Effector memory CD4-positive, alpha-beta T cell (primary cell): ENCODE measurements at regions not wholly inside any gene's neighbourhood (a gene's known extent, or its start where the extent isn't known, plus 50 kb on each side); places are given as distances from the start of the nearest gene placed in this dataset.
"Not testable (repeated sequence)": the region's sequence is repeated elsewhere in the genome, so short reads cannot be mapped to it uniquely, and the experiment has no call there.

Experiments
- DNase-seq, 3 donors: peaks; one replicate each; pipeline ENCODE4 v3.0.0-alpha.2; 2020
- H3K27ac ChIP-seq: 2 replicates; pipeline ENCODE4 v1.7.0; 2013; ENCODE audit warnings: mild to moderate bottlenecking, low read length, moderate library complexity; ENCODE audit not compliant: insufficient read depth, poor library complexity, severe bottlenecking
- H3K27me3 ChIP-seq: replicated peaks from 2 replicates; pipeline ENCODE4 v1.7.0; 2013; ENCODE audit warnings: mild to moderate bottlenecking, low read length; ENCODE audit not compliant: insufficient read depth, control insufficient read depth, poor library complexity, severe bottlenecking
- H3K36me3 ChIP-seq: 2 replicates; pipeline ENCODE4 v1.7.0; 2013; ENCODE audit warnings: mild to moderate bottlenecking, low read length, moderate library complexity; ENCODE audit not compliant: control insufficient read depth, insufficient read depth
- H3K4me1 ChIP-seq: 2 replicates; pipeline ENCODE4 v1.7.0; 2013; ENCODE audit warnings: low read length, mild to moderate bottlenecking; ENCODE audit not compliant: control insufficient read depth, insufficient read depth, poor library complexity, severe bottlenecking
- H3K4me3 ChIP-seq: 2 replicates; pipeline ENCODE4 v1.7.0; 2013; ENCODE audit warnings: low read length, low read depth, mild to moderate bottlenecking; ENCODE audit not compliant: insufficient read depth, poor library complexity, severe bottlenecking
- H3K9me3 ChIP-seq: 2 replicates; pipeline ENCODE4 v1.7.0; 2013; ENCODE audit warnings: mild to moderate bottlenecking, low read length, moderate library complexity; ENCODE audit not compliant: control insufficient read depth

GRCh38 chr3:187871848-187872247 is 126.6 kb upstream of the BCL6 start:
- Histone ChIP-seq H3K36me3 (no peaks in the 10 kb centered on the region), H3K27me3 (no peaks in the 10 kb centered on the region), H3K27ac (no peak overlapping the region), H3K4me1 (no peaks in the 10 kb centered on the region), H3K9me3 (no peaks in the 10 kb centered on the region), H3K4me3 (no peak overlapping the region)
- no peak for DNase-seq

GRCh38 chr3:187873843-187874242 is 128.6 kb upstream of the BCL6 start:
- Histone ChIP-seq H3K27me3 (no peaks in the 10 kb centered on the region), H3K36me3 (no peaks in the 10 kb centered on the region), H3K4me1 (no peaks in the 10 kb centered on the region), H3K27ac (no peak overlapping the region), H3K9me3 (no peaks in the 10 kb centered on the region), H3K4me3 (no peak overlapping the region)
- DNase-seq, result no peak

DNA sequence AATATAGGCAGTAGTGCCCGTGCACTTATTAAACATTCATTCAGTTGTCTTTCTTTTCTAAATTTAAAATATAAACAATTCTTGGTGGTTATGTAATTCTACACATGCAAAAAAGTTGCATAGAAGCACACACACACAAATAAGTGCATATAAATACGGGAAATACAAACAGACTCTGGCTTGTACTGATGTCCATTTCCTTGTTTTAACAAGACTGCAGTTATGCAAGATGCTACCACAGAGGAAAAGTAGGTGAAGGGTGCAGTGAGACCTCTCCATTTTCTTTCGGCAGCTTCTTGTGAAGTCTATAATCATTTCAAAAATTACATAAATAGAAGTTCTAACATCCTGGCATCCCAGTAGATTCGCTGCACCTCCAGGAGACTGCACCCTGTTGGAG is 130.6 kb upstream of the BCL6 start:
- no peaks in the 10 kb centered on the region for H3K27me3 ChIP-seq
- no peaks in the 10 kb centered on the region for H3K4me1 ChIP-seq
- H3K36me3 ChIP-seq, result no peaks in the 10 kb centered on the region
- H3K4me3 ChIP-seq, result no peak overlapping the region
- H3K27ac ChIP-seq, result no peak overlapping the region
- no peaks in the 10 kb centered on the region for H3K9me3 ChIP-seq
- DNase-seq, result no peak

DNA sequence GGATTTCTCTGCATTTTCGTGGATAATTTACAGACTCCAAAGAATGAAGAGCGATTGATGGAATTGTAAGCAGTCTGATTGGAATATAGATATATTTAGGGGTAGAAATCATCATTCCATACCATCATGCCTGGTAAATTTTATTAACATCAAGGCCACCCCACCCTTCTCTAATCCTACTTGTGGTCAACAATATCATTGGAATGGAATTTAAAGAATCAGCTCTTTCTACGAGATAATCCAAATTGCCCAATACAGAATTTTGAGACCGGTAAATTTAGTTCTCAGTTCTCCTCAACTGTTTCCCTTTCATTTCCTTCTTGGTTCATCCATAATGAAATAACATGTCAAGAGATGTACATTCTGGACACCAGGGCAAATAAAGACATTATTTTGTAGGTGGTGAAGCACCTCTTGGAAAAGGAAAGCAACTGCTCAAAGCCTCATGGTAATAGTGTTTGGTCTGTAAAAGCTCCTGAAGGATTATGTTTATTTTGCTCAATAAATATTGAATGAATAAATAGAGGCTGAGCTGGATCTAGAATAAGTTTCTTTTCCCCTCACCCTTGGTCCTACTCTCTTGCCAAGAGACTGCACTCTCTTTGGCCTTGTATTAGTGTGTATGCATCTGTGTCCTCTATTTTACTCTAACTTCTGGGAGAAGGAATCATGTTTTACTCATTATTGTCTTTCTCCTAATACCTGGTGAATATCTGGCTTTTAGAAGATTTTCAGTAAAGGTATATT is 133.7 kb upstream of the BCL6 start:
- H3K9me3 ChIP-seq, result no peaks in the 10 kb centered on the region
- H3K36me3 ChIP-seq, result no peaks in the 10 kb centered on the region
- H3K27ac ChIP-seq, result no peak overlapping the region
- no peaks in the 10 kb centered on the region for H3K4me1 ChIP-seq
- no peak overlapping the region for H3K4me3 ChIP-seq
- no peaks in the 10 kb centered on the region for H3K27me3 ChIP-seq
- no peak for DNase-seq

DNA sequence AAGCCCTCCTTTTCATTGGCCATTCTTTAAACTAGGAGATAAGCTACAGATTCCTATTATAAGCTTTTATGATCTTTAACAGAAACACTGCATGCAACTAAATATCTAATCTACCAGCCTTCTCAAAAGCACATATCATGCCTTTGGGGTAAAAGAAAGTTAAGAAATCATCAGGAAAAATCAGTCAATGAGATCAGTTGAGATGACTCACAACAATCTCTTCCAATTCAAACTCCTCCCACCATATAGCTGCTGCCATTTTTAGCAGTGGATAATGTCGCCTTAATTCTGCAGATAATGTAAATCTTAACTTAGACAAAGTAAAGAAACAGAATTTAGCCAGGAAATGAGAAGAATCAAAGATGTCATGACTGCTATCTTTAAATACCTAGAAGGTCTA is 135.2 kb upstream of the BCL6 start:
- no peaks in the 10 kb centered on the region for H3K36me3 ChIP-seq
- H3K4me3 ChIP-seq, result no peak overlapping the region
- H3K27me3 ChIP-seq, result no peaks in the 10 kb centered on the region
- H3K9me3 ChIP-seq, result no peaks in the 10 kb centered on the region
- H3K4me1 ChIP-seq, result no peaks in the 10 kb centered on the region
- H3K27ac ChIP-seq, result no peak overlapping the region
- DNase-seq, result no peak

GRCh38 chr3:187880851-187881250 is 135.6 kb upstream of the BCL6 start:
- Histone ChIP-seq H3K27me3 (no peaks in the 10 kb centered on the region), H3K27ac (no peak overlapping the region), H3K36me3 (no peaks in the 10 kb centered on the region), H3K4me3 (no peak overlapping the region), H3K4me1 (no peaks in the 10 kb centered on the region), H3K9me3 (no peaks in the 10 kb centered on the region)
- no peak for DNase-seq

- no peak overlapping the region for H3K27ac ChIP-seq
- no peaks in the 10 kb centered on the region for H3K9me3 ChIP-seq
- no peak for DNase-seq
- H3K27me3 ChIP-seq, result no peaks in the 10 kb centered on the region
- H3K36me3 ChIP-seq, result no peaks in the 10 kb centered on the region
- no peak overlapping the region for H3K4me3 ChIP-seq
- no peaks in the 10 kb centered on the region for H3K4me1 ChIP-seq
Observed at GRCh38 chr3:187888701-187889100, 143.4 kb upstream of the BCL6 start.

GRCh38 chr3:187889106-187889505 is 143.8 kb upstream of the BCL6 start:
- DNase-seq, result no peak
- H3K36me3 ChIP-seq, result no peaks in the 10 kb centered on the region

DNA sequence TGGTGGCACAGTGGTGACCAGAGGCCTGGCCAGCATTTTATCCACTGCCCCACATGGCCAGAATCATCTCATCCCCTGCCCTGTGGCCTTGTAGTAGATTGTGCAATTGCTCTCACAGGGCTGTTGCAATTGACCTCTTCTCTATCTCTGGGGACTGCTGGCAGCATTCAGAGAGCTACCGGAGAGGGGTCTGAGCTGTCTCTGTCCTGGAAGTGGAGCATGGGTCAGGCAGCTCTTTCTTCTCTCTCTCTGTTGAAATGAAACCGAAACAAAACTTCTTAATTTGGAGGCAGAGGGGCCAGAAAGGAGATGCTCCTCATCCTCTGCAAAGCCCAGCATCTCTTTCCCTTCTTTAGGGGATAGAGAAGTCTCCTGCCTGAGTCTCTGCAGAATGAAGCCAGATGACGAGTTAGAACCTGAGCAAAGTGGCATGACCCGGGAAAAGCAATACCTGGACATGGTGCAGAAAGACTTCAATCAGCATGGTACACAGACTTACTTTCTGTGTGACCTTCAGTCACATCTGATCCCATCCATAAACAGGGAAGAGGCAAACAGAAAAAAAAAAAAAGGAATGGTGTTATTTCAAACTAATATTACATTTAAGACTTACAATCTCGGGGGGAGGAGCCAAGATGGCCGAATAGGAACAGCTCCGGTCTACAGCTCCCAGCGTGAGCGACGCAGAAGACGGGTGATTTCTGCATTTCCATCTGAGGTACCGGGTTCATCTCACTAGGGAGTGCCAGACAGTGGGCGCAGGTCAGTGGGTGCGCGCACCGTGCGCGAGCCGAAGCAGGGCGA is 144.5 kb upstream of the BCL6 start:
- no peak for DNase-seq

More at GRCh38 chr3:187889106-187889505, 143.8 kb upstream of the BCL6 start:
- Histone ChIP-seq H3K4me1 (no peaks in the 10 kb centered on the region), H3K27ac (no peak overlapping the region), H3K9me3 (no peaks in the 10 kb centered on the region), H3K4me3 (no peak overlapping the region), H3K27me3 (no peaks in the 10 kb centered on the region)

GRCh38 chr3:187890405-187890752 is 145.1 kb upstream of the BCL6 start:
- not testable (repeated sequence) for H3K4me1 ChIP-seq, H3K9me3 ChIP-seq, H3K4me3 ChIP-seq, H3K27ac ChIP-seq, H3K27me3 ChIP-seq, H3K36me3 ChIP-seq, DNase-seq

More for the DNA sequence above, 144.5 kb upstream of the BCL6 start:
- Histone ChIP-seq H3K4me1 (no peaks in the 10 kb centered on the region), H3K27me3 (no peaks in the 10 kb centered on the region), H3K4me3 (no peak overlapping the region), H3K9me3 (no peaks in the 10 kb centered on the region), H3K27ac (no peak overlapping the region), H3K36me3 (no peaks in the 10 kb centered on the region)
